Duodenal mucosa (tissue), 2 donors: ENCODE measurements at regions not wholly inside any gene's neighbourhood (a gene's known extent, or its start where the extent isn't known, plus 50 kb on each side); places are given as distances from the start of the nearest gene placed in this dataset.

Experiments used
- H3K27ac ChIP-seq: one replicate; pipeline ENCODE4 v1.7.0; 2013; ENCODE audit warnings: low read depth, low read length
- H3K27me3 ChIP-seq, 2 donors: one replicate each; pipeline ENCODE4 v1.7.0; 2013; ENCODE audit warnings: low read length in 2 of 2, control low read depth in 1 of 2; ENCODE audit not compliant: insufficient read depth in 2 of 2, control insufficient read depth in 1 of 2
- H3K36me3 ChIP-seq, 2 donors: one replicate each; pipeline ENCODE4 v1.7.0; 2013; ENCODE audit warnings: low read length in 2 of 2, control low read depth in 1 of 2; ENCODE audit not compliant: insufficient read depth in 2 of 2, control insufficient read depth in 1 of 2
- H3K4me1 ChIP-seq, 2 donors: one replicate each; pipeline ENCODE4 v1.7.0; 2013; ENCODE audit warnings: low read length in 2 of 2, control low read depth in 1 of 2; ENCODE audit not compliant: insufficient read depth in 2 of 2, control insufficient read depth in 1 of 2
- H3K4me3 ChIP-seq, 2 donors: one replicate each; pipeline ENCODE4 v1.7.0; 2013; ENCODE audit warnings: low read length in 2 of 2, low read depth in 1 of 2
- H3K9ac ChIP-seq, 2 donors: one replicate each; pipeline ENCODE4 v1.7.0; 2013; ENCODE audit warnings: low read length in 2 of 2, low read depth in 1 of 2
- H3K9me3 ChIP-seq, 2 donors: one replicate each; pipeline ENCODE4 v1.7.0; 2013; ENCODE audit warnings: low read length in 2 of 2, control low read depth in 1 of 2; ENCODE audit not compliant: control insufficient read depth in 1 of 2

DNA sequence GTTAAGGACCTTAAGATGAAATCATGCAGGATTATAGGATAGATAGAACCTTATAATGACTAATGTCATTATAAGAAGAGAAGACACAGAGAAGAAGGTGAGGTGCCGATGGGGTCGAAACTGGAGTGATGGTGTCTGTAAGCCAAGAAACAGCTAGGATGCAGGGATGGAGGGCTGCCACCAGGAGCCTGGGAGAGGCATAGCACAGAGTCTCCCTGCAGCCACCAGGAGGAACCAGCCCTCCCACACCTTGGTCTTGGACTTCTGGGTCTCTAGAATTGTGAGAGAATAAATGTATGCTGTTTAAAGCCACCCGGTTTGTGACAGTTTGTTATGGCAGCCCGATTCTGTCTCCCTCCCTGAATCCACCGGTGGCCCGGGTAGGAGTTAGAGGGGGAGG lies 337.2 kb upstream of the AJAP1 start:
- H3K4me1 ChIP-seq, result no peaks in the 10 kb centered on the region
- no peak overlapping the region for H3K9ac ChIP-seq
- no peak overlapping the region for H3K27ac ChIP-seq
- no peak overlapping the region for H3K4me3 ChIP-seq
- peaks cover 0 to 5% of the 10 kb centered on the region in 2 donors for H3K9me3 ChIP-seq
- H3K27me3 ChIP-seq, result no peaks in the 10 kb centered on the region
- H3K36me3 ChIP-seq, result no peaks in the 10 kb centered on the region

DNA sequence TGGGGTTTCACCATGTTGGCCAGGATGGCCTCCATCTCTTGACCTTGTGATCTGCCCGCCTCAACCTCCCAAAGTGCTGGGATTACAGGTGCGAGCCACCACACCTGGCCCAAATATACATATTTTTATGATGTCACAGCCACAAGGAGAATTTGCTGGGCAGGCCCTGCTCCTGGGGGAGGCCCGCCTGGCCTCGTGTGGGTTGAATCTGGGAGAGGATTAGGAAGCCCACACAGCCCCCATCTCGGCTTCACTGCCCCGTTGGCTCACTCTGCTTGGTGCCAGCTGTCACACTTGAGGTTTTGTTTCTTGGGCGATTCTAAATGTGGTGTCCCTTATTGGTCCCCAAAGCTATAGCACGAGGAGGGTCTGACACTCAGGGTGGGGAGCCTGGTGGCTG lies 335.7 kb upstream of the AJAP1 start:
- Histone ChIP-seq H3K27ac (no peak overlapping the region), H3K9me3 (peaks cover 0 to 5% of the 10 kb centered on the region in 2 donors), H3K9ac (no peak overlapping the region), H3K4me3 (no peak overlapping the region), H3K4me1 (no peaks in the 10 kb centered on the region), H3K36me3 (no peaks in the 10 kb centered on the region), H3K27me3 (no peaks in the 10 kb centered on the region)

DNA sequence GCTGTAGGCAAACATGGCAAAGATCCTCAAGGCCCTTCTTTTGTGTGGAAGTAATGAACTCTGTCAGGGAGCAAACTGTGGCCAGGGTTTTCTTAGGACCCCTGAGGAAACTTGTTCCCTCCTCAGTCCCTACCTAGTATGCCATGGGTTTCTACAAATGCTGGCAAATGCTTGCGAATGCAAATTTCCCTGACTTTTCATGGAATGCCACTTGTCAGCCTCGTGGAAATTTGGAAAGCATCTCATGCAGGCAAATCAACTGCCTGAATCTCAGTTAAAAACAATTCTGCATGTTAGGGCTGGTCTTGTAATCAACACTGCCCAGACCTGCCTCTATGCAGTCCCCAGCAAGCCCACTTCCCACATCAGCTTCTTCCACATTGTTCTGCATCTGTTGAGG lies 334.9 kb upstream of the AJAP1 start:
- Histone ChIP-seq H3K36me3 (no peaks in the 10 kb centered on the region), H3K27ac (no peak overlapping the region), H3K4me3 (no peak overlapping the region), H3K27me3 (no peaks in the 10 kb centered on the region), H3K9ac (no peak overlapping the region), H3K9me3 (no peaks in the 10 kb centered on the region), H3K4me1 (no peaks in the 10 kb centered on the region)

DNA sequence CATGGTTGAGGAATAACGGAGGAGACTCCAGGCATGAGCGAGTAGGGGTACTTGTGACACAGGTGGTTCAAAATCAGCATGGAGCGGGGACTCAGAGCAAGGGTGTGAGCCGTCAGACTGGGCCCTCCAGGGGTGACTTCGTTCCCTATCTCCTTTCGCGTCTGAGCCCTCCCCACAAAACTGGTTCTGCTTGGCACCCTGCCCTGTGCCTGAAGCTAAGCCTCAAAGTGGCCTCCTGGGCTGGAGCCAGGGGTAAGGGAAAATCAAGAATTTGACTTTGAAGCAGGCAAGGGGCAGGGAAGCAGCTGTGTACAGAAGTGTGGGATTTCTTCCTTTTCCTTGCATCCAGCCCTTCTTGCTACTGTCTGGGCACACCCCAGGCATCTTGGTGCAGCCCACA lies 331.5 kb upstream of the AJAP1 start:
- Histone ChIP-seq H3K27ac (no peak overlapping the region), H3K9me3 (no peaks in the 10 kb centered on the region), H3K4me3 (no peak overlapping the region), H3K4me1 (no peaks in the 10 kb centered on the region), H3K36me3 (no peaks in the 10 kb centered on the region), H3K27me3 (no peaks in the 10 kb centered on the region), H3K9ac (no peak overlapping the region)

DNA sequence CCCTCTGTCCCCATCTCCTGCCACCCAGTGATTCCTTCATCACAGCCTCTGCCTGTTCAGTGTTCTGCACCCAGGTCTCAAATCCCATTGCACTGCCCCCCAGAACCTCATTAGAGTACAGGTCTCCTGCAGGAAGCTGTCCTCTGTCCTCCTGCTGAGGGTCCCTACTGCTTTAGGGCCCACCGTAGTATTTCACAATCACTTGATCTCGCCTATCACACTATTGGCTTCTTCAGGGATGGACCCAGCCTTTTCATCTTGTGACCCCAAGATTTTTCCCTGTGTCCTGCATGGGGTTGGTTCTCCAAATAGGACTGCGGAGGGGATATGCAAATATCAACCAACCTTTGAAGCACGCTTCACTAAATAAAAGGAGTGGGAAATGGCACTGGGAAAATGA lies 331.1 kb upstream of the AJAP1 start:
- Histone ChIP-seq H3K36me3 (no peaks in the 10 kb centered on the region), H3K27me3 (no peaks in the 10 kb centered on the region), H3K9ac (no peak overlapping the region), H3K27ac (no peak overlapping the region), H3K4me3 (no peak overlapping the region), H3K4me1 (no peaks in the 10 kb centered on the region), H3K9me3 (no peaks in the 10 kb centered on the region)

DNA sequence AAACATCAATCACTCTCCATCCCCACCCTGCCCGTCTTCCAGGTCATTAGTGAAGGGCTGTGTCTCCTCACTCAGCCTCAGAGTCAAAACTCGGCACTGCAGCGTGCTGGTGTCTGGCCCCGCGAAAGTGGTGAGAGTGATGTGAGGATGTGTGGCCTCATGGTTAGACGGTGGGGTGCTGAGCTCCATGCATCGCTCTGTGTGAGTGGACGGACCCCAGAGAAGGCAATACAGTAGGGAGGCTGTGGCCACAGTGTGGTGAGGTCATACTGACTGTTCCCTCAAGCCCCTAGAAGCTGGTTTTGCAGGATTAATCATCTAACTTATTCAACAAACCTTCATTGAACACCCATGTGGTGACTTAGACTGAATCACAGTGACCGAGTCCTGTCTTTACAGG lies 329.9 kb upstream of the AJAP1 start:
- Histone ChIP-seq H3K27ac (no peak overlapping the region), H3K27me3 (no peaks in the 10 kb centered on the region), H3K4me3 (no peak overlapping the region)

DNA sequence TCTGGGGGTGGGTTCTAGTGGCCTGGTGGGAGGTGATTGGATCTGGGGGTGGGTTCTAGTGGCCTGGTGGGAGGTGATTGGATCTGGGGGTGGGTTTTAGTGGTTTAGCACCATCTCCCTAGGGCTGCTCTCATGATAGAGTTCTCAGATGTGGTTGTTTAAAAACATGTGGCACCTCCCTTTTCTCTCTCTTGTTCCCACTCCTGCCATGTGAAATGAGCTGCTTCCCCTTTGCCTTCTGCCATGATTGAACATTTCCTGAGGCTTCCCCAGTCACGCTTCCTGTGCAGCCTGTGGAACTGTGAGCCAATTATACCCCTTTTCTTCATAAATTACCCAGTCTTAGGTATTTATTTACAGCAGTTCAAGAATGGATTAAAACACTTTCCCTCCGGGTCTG lies 327.3 kb upstream of the AJAP1 start:
- Histone ChIP-seq H3K9me3 (no peaks in the 10 kb centered on the region), H3K4me1 (no peaks in the 10 kb centered on the region), H3K36me3 (no peaks in the 10 kb centered on the region), H3K27me3 (peaks cover 0 to 4% of the 10 kb centered on the region in 2 donors), H3K4me3 (no peak overlapping the region), H3K27ac (no peak overlapping the region), H3K9ac (no peak overlapping the region)

More for the DNA sequence above, 329.9 kb upstream of the AJAP1 start:
- Histone ChIP-seq H3K36me3 (no peaks in the 10 kb centered on the region), H3K9me3 (no peaks in the 10 kb centered on the region), H3K4me1 (no peaks in the 10 kb centered on the region), H3K9ac (no peak overlapping the region)

DNA sequence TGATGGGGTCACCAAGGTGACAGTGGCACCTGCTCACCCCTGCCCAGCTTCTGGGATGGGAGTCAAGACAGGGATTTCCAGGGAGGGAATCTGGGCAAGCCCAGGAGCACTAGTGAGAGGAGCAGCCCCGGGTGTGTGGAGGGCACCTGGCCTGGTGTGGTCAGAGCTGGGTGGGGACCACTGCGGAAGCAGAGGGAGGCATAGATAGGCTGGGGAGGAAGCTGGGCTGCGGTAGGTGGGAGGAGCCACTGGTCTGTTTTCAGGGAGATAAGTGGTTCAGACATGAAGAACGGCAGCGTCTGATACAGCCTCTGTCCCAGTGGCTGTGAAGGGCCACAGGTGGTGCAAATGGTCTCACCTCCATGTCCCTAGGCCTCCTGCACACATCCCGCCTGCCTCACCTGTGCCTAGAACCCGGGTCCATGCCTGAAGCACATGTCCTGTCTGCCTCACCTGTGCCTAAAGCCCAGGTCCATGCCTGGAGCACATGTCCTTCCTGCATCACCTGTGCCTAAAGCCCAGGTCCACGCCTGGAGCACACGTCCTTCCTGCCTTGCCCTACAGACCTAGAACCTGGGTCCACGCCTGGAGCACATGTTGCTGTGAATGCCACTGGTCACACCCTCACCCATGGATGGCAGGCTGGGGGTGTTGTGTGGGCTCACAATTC lies 325.9 kb upstream of the AJAP1 start:
- Histone ChIP-seq H3K4me1 (no peaks in the 10 kb centered on the region), H3K36me3 (no peaks in the 10 kb centered on the region), H3K9ac (no peak overlapping the region), H3K27ac (no peak overlapping the region), H3K27me3 (peaks cover 0 to 4% of the 10 kb centered on the region in 2 donors), H3K4me3 (no peak overlapping the region), H3K9me3 (no peaks in the 10 kb centered on the region)

DNA sequence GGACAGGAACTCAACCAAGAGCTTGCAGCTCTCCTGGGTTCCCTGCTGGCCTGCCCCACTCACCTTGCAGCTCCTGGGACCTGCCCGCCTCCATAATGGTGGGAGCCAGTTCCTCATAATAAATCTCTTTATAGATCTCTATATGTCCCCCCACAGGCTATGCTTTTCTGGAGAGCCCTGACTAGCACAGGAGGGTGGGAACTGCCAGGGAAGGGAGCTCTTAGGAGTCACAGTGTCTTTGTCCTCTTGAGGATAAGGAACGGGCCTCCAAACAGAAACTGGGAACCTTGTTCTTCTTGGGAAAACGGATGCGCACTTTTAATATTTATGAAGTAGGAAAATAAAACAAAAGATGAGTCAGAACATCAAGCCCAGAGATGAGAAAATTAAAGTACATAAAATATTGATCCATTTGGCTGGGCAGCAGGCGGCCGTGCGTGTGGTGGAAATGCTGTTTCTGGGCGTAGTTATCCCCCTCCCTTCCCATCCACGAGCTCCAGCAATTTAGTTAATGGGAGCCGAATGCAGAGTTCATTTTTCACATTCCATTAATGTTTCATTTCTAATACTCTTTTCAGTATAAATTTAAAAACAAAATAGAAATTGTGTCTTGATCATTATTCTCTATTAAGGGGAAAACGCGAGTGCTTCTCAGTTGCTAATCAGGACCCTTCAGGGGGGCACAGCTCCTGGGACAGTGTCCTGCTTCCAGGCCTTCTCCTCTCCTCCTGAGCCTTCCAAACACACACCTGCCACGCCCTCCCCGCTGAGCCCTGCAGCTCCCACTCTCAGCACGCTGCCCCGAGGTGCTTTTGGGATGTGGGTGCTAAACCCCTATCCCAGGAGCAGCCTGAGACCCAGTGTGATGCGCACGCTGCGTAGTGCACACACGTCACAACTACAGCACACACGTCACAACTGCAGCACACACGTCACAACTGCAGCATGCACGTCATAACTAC lies 323.3 kb upstream of the AJAP1 start:
- H3K9ac ChIP-seq, result no peak overlapping the region
- H3K27ac ChIP-seq, result no peak overlapping the region
- H3K9me3 ChIP-seq, result peaks cover 0 to 6% of the 10 kb centered on the region in 2 donors
- H3K36me3 ChIP-seq, result no peaks in the 10 kb centered on the region
- no peak overlapping the region for H3K4me3 ChIP-seq
- no peaks in the 10 kb centered on the region for H3K4me1 ChIP-seq
- H3K27me3 ChIP-seq, result peaks cover 0 to 4% of the 10 kb centered on the region in 2 donors

DNA sequence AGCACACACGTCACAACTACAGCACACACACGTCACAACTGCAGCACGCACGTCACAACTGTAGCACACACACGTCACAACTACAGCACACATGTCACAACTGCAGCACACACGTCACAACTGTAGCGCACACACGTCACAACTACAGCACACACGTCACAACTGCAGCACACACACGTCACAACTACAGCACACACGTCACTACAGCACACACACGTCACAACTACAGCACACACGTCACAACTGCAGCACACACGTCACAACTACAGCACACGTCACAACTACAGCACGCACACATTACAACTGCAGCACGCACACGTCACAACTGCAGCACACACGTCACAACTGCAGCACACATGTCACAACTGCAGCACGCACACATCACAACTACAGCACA lies 322.6 kb upstream of the AJAP1 start:
- no peak overlapping the region for H3K27ac ChIP-seq
- no peaks in the 10 kb centered on the region for H3K36me3 ChIP-seq
- H3K4me1 ChIP-seq, result no peaks in the 10 kb centered on the region
- no peak overlapping the region for H3K9ac ChIP-seq
- H3K4me3 ChIP-seq, result no peak overlapping the region
- peaks cover 0 to 4% of the 10 kb centered on the region in 2 donors for H3K27me3 ChIP-seq
- peaks cover 0 to 6% of the 10 kb centered on the region in 2 donors for H3K9me3 ChIP-seq
